T-helper 1 cell treated with Interleukin-12 subunit alpha and Interleukin-12 subunit beta and Interleukin-4 antibody, amounts not matched to agents 30 μg/mL and 1 μg/mL, for 36 hours (primary cell): ENCODE measurements at regions not wholly inside any gene's neighbourhood (a gene's known extent, or its start where the extent isn't known, plus 50 kb on each side); places are given as distances from the start of the nearest gene placed in this dataset.
"Not testable (repeated sequence)": the region's sequence is repeated elsewhere in the genome, so short reads cannot be mapped to it uniquely, and the experiment has no call there.

ENCODE experiments used
- H3K27ac Mint-ChIP-seq: one replicate; pipeline ENCODE4 v1.8.0; 2021; ENCODE audit warnings: mild to moderate bottlenecking, mixed read lengths
- H3K27me3 Mint-ChIP-seq: one replicate; pipeline ENCODE4 v1.8.0; 2021; ENCODE audit warnings: low read depth, mixed read lengths
- H3K36me3 Mint-ChIP-seq: one replicate; pipeline ENCODE4 v1.8.0; 2021; ENCODE audit warnings: low read depth, mixed read lengths
- H3K4me1 Mint-ChIP-seq: one replicate; pipeline ENCODE4 v1.8.0; 2021; ENCODE audit warnings: low read depth, mixed read lengths
- H3K4me3 Mint-ChIP-seq: one replicate; pipeline ENCODE4 v1.8.0; 2021; ENCODE audit warnings: mild to moderate bottlenecking, moderate library complexity, mixed read lengths
- H3K9me3 Mint-ChIP-seq: one replicate; pipeline ENCODE4 v1.8.0; 2021; ENCODE audit warnings: mixed read lengths

DNA sequence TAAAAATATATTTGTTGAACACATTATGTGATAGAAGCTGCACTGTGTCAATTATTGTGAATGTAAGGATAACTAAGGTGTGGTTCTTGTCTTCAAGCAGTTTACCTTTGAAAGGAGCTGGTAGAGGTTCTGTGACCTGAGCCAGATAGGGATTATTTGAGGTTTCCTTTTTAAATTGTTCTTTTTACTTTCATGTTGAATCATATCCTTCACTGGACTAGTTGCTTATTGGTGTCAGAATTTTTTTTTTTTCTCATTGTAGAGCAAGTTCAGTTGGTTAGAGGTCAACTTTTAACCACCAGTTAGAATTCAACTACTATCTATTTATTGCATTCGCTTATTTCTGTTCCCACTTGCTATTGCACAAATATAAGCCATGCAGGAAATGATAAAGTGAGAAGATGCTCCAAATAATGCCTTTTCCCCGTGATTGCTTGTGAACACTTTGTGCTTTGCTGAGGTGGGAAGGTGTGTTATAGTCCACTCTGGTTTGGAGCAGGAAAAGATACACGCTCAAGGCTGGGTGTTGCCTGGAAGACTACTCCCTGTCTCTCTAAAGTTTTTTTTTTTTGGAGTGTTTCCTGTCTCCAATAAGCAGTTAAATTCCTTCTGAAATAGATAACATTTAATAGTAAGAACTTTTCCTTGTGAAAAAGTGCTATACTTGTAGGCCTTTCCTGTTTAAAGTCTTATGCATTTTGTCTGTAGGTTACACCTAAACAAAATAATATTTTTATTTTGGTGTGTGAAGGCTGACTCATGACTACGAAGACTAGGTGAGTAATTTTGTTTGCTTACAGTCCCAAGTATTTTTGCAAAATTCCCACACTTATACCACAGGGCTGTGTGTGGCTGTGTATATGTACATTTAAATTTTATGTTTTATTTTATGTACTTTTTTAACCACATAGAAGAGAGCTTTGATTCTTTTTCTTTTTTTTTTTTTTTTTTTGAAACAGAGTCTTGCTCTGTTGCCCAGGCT, 83.8 kb upstream of the LCORL start:
- H3K36me3 Mint-ChIP-seq, result no peaks in the 10 kb centered on the region
- H3K27me3 Mint-ChIP-seq, result no peaks in the 10 kb centered on the region
- no peak overlapping the region for H3K4me3 Mint-ChIP-seq
- no peaks in the 10 kb centered on the region for H3K9me3 Mint-ChIP-seq
- H3K4me1 Mint-ChIP-seq, result no peaks in the 10 kb centered on the region
- no peak overlapping the region for H3K27ac Mint-ChIP-seq

DNA sequence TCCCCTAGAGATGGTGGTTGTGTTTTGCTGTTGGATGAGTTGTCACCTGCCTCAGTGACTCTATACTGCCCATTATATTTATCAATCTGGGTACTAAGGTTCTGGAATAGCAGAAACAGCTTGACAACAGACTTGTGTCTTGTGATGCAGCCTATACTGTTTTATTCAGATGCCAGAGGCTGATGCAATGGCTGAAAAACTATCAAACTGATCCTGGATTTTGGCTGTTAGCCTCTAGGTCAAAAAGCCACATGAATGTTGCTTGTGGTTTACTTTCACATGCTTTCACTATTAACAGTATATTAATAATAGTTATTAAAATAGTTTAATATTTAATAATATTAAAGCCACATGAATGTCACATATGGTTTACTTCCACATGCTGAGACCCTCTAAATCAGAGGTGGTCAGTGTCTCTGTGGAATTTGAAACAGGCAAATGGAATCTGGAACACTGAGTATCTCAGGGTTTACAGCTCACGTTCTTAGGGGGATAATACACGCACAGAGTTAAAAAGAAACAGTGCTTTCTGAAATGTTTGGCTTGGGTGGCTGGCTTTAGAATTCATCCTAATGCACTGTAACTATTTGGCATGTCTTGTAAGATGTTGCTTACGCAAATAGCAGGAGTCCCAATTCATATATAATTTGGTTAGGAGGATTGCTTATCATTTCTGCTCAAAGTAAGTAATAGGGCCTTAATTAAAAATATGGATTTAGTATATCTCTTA, 82.5 kb upstream of the LCORL start:
- Mint-ChIP-seq H3K27me3 (no peaks in the 10 kb centered on the region), H3K27ac (no peak overlapping the region), H3K36me3 (no peaks in the 10 kb centered on the region), H3K4me3 (no peak overlapping the region), H3K9me3 (no peaks in the 10 kb centered on the region), H3K4me1 (no peaks in the 10 kb centered on the region)

DNA sequence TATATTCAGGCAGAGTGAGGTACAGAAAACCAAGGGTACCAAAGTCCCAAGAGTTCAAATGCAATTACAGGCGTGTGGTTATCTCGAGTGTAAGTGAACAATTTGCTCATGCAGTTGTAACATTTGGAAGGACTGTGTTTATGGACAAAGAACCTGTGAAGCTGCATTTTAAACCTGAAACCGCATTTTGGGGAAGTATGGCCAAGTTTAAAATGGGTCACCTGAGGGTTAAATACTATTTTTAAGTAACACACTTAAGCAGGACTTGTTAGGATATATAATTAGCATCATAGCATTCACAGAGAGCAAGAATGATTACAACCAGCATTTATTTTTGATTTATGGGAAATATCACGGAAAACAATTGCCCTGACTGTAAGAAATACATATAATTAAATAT, 79.1 kb upstream of the LCORL start:
- no peaks in the 10 kb centered on the region for H3K4me1 Mint-ChIP-seq
- no peak overlapping the region for H3K4me3 Mint-ChIP-seq
- H3K9me3 Mint-ChIP-seq, result no peaks in the 10 kb centered on the region
- no peaks in the 10 kb centered on the region for H3K36me3 Mint-ChIP-seq
- H3K27me3 Mint-ChIP-seq, result no peaks in the 10 kb centered on the region
- no peak overlapping the region for H3K27ac Mint-ChIP-seq

DNA sequence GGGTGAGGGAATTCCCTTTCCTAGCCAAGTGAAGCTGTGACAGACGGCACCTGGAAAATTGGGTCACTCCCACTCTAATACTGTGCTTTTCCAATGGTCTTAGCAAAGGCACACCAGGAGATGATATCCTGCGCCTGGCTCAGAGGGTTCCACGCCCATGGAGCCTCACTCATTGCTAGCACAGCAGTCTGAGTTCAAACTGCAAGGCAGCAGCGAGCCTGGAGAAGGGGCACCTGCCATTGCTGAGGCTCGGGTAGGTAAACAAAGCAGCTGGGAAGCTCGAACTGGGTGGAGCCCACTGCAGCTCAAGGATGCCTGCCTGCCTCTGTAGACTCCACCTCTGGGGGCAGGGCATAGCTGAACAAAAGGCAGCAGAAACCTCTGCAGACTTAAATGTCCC, 68.9 kb upstream of the LCORL start:
- not testable (repeated sequence) for H3K9me3 Mint-ChIP-seq, H3K4me1 Mint-ChIP-seq, H3K27ac Mint-ChIP-seq, H3K36me3 Mint-ChIP-seq, H3K4me3 Mint-ChIP-seq, H3K27me3 Mint-ChIP-seq

DNA sequence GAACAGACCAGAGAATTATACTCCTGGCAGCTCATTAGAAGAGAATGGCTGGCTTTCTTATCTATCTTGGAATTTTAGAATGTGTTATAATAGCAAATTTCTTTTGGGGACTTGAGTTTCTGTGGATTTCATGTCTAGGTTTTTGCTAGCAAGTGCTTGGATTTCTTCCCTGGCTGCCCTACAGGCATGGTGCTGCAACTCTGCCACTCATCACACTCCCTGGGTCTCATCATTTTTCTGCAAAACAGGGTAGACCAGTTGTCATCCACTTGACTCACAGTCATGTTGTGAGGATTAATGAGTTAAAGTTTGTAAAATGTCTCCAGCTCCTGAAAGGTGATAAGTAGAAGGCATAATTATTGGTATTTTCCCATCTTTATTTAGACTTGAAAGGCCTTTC, 60.7 kb upstream of the LCORL start:
- Mint-ChIP-seq H3K36me3 (no peaks in the 10 kb centered on the region), H3K4me1 (no peaks in the 10 kb centered on the region), H3K27me3 (peaks cover 7% of the 10 kb centered on the region), H3K9me3 (peaks cover 4% of the 10 kb centered on the region), H3K27ac (no peak overlapping the region), H3K4me3 (no peak overlapping the region)

DNA sequence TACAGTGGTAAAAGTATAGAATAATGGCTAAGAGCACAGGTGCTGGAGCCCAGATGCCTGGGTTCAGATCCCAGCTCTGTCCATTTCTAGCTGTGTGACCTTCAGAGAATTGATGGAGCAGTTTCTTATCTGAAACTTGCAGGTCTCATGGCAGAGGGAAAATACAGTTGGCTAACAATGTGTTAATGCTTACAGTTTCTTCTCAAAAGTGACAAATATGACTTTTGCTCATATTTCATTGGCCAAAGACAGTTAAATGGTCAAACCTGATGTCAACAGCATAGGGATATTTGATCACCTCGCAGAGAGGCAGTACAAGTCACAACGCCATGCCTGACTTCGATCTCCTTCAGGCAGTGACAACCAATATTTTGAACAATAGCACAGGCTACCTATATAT, 60.2 kb upstream of the LCORL start:
- H3K36me3 Mint-ChIP-seq, result no peaks in the 10 kb centered on the region
- no peak overlapping the region for H3K27ac Mint-ChIP-seq
- H3K27me3 Mint-ChIP-seq, result peaks cover 7% of the 10 kb centered on the region
- no peak overlapping the region for H3K4me3 Mint-ChIP-seq
- no peaks in the 10 kb centered on the region for H3K4me1 Mint-ChIP-seq
- peaks cover 4% of the 10 kb centered on the region for H3K9me3 Mint-ChIP-seq

DNA sequence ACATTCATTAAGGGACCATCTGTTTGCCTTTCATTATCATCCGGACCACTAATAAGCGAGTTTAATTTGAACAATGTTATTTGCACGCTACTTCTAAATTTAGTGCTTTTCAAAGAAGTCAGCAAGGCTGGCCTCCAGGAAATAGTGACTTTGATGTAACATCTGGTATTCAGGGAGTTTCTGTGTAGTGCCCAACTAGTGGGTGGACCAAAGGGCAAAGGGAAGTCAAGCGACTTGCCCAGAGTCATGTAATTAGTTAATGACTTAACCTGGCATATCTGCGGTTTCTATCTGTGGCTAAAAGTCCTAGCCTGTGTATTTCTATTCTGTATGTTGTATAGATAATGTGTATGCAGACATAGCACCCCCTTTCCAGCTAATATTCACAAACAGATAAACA, 56.3 kb upstream of the LCORL start:
- Mint-ChIP-seq H3K4me1 (no peaks in the 10 kb centered on the region), H3K9me3 (peaks cover 14% of the 10 kb centered on the region), H3K4me3 (no peak overlapping the region), H3K27ac (no peak overlapping the region), H3K27me3 (peaks cover 8% of the 10 kb centered on the region), H3K36me3 (no peaks in the 10 kb centered on the region)

DNA sequence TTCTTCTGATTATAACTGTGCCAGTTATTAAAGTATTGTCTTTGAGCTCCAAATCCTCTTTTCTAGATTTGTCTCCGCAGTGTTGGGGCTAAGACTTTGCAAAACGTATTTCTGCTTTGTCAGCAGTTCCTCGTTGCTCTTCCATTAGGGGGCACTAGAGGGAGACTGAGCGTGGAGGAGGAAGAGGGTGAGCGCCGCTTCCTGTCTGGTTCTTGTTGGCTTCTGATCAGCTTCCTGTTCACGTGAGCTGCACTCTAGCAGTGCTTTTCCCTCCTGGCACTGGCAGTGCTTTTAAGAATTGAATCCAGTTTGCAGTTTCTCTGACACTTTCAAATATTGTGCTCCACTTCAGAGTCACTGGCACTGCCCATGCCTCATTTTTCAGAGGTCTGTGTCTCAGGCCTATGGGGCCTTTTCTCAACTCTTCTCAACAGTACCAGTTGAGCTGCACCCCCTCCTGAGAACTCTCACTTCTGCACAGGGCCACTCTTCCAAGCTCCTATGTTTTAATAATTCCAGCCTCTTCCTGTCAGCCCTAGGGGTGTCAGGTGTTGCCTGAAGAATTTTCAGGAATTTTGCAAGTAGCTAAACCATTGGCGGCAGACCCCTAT, 54.4 kb upstream of the LCORL start:
- Mint-ChIP-seq H3K4me1 (no peaks in the 10 kb centered on the region), H3K27me3 (peaks cover 18% of the 10 kb centered on the region), H3K4me3 (no peak overlapping the region), H3K27ac (no peak overlapping the region), H3K36me3 (no peaks in the 10 kb centered on the region), H3K9me3 (peaks cover 14% of the 10 kb centered on the region)

DNA sequence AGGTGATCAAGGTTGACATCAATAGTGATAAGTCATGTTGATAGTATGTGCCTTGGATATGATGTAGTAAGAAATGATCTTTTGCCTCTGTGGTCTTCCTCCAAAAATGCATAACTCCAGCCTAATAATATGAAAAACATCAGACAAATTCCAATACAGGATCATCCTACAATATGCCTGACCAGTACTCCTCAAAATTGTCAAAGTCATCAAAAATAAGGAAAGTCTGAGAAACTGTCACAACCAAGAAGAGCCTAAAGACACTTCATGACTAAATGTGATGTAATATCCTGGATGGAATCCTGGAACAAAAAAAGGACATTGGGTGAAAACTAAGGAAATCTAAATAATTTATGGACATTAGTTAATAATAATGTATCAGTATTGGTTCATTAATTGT, 50.3 kb upstream of the LCORL start:
- no peak overlapping the region for H3K27ac Mint-ChIP-seq
- no peak overlapping the region for H3K4me3 Mint-ChIP-seq
- peaks cover 10% of the 10 kb centered on the region for H3K9me3 Mint-ChIP-seq
- no peaks in the 10 kb centered on the region for H3K4me1 Mint-ChIP-seq
- no peaks in the 10 kb centered on the region for H3K36me3 Mint-ChIP-seq
- H3K27me3 Mint-ChIP-seq, result peaks cover 46% of the 10 kb centered on the region
